DND-41 (cell line): ENCODE measurements at regions not wholly inside any gene's neighbourhood (a gene's known extent, or its start where the extent isn't known, plus 50 kb on each side); places are given as distances from the start of the nearest gene placed in this dataset.

Source experiments
- ATAC-seq: fragments of 200-7000 bp; cut with Tn5 transposase; 3 replicates; pipeline ENCODE4 v1.9.1; 2021; ENCODE audit warnings: low read depth; ENCODE audit not compliant: insufficient read depth
- DNase-seq: peaks from one replicate; pipeline ENCODE4 v3.0.0-alpha.2; 2020
- H2AFZ ChIP-seq: 2 replicates; pipeline ENCODE4 v1.6.0; 2012; ENCODE audit warnings: low read depth, low read length
- H3K27ac ChIP-seq: 2 replicates; pipeline ENCODE4 v1.5.1; 2012; ENCODE audit warnings: low read length, inconsistent platforms
- H3K27me3 ChIP-seq: fragments of 200-600 bp; sonication (generic); 2 replicates; pipeline ENCODE4 v1.6.0; 2012; ENCODE audit warnings: low read length, mild to moderate bottlenecking, inconsistent platforms; ENCODE audit not compliant: insufficient read depth, poor library complexity
- H3K36me3 ChIP-seq: 2 replicates; pipeline ENCODE4 v1.5.1; 2012; ENCODE audit warnings: low read length, inconsistent platforms; ENCODE audit not compliant: insufficient read depth
- H3K4me1 ChIP-seq: 2 replicates; pipeline ENCODE4 v1.5.1; 2012; ENCODE audit warnings: mild to moderate bottlenecking, low read length; ENCODE audit not compliant: insufficient read depth
- H3K4me2 ChIP-seq: 2 replicates; pipeline ENCODE4 v1.6.0; 2012; ENCODE audit warnings: mild to moderate bottlenecking, moderate library complexity, low read length, inconsistent platforms; ENCODE audit not compliant: insufficient read depth
- H3K4me3 ChIP-seq, 2 experiments: fragments of 200-600 bp in 1 of 2; shearing (Covaris generic) in 1 of 2; 2 replicates each; pipeline ENCODE4 v1.5.1; 2012 to 2016; ENCODE audit warnings: inconsistent platforms in 2 of 2, low read length in 2 of 2, mild to moderate bottlenecking in 2 of 2, low read depth in 1 of 2, moderate library complexity in 1 of 2
- H3K79me2 ChIP-seq: 2 replicates; pipeline ENCODE4 v1.6.0; 2012; ENCODE audit warnings: low read length, inconsistent platforms; ENCODE audit not compliant: insufficient read depth
- H3K9ac ChIP-seq: 2 replicates; pipeline ENCODE4 v1.6.0; 2012; ENCODE audit warnings: low read depth, mild to moderate bottlenecking, inconsistent platforms, low read length, moderate library complexity
- H3K9me3 ChIP-seq: 2 replicates; pipeline ENCODE4 v1.5.1; 2012; ENCODE audit warnings: low read length, moderate library complexity, mild to moderate bottlenecking, inconsistent platforms; ENCODE audit not compliant: insufficient read depth, severe bottlenecking
- H4K20me1 ChIP-seq: 2 replicates; pipeline ENCODE4 v1.6.0; 2012; ENCODE audit warnings: low read length; ENCODE audit not compliant: insufficient read depth
- EZH2 ChIP-seq: IDR thresholded peaks from 3 replicates; pipeline ENCODE4 v1.6.1; 2012; ENCODE audit warnings: borderline replicate concordance, low read depth, mild to moderate bottlenecking, moderate library complexity, low read length, inconsistent platforms; ENCODE audit not compliant: severe bottlenecking
- TF ChIP-seq, protein P1 (sequence below): IDR thresholded peaks from 2 replicates; pipeline ENCODE4 v1.5.1; 2012; ENCODE audit warnings: borderline replicate concordance, low read length, moderate library complexity, mild to moderate bottlenecking; ENCODE audit not compliant: poor library complexity, severe bottlenecking; ENCODE audit errors: extremely low read depth

DNA sequence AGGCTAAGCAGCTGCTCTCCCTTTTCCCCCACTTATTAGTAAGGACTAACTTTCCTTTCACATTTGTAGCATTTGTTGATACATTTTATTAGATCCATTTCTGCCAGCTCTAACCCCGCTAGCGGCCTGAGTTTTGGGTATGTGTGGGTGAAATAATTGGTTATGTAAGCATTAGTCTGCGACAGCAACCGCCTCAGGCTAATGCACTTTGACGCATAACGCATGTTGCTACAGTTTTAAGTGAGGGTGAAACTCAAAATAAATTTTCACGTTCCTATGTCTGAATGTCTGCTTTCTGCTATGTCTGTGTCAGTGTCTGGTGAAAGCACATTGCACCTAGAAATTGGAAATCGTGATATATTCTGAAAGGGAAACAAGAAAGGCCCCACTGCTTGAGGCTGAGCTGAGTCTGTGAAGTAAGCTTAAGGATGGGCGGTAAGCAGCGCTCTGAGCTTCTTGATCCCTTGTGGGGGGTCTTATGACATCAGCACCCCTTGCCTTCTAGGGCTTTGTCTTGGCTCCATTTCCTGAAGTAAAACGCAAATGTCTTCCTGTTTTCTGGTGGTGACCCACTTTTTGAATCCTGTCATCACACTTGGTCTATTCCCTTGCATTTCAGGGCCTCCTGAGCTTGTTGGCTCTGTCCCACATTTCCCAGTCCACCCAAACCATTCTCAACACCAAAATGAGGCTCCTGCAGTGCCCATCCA, 648.3 kb upstream of the ARGLU1 start:
- no peak overlapping the region for H3K4me3 ChIP-seq
- ATAC-seq, result no peak

DNA sequence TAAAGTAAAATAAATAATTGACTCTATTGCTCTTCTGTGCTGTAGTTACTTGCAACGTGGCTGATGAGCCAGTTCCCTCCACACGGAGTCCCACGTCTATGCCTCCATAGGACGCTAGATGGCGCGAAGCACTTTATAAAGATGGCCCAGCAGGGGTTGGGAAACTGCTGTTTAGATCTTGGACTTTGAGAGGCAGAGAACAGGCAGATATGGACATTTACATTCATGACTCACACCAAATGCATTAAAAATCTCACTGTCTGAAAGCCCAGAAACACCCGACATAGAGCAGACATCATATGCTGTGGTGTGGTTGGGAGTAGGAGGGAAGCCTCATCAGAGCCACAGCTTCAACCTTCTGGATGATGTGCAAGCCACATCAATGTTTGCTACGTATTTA, 643.1 kb upstream of the ARGLU1 start:
- no peaks in the 10 kb centered on the region for H3K9me3 ChIP-seq
- H3K27ac ChIP-seq, result no peak overlapping the region
- no peaks in the 10 kb centered on the region for H3K79me2 ChIP-seq
- no peak overlapping the region for H2AFZ ChIP-seq
- no peaks in the 10 kb centered on the region for H3K27me3 ChIP-seq
- no peak for TF ChIP-seq EZH2
- TF ChIP-seq, protein P1, sequence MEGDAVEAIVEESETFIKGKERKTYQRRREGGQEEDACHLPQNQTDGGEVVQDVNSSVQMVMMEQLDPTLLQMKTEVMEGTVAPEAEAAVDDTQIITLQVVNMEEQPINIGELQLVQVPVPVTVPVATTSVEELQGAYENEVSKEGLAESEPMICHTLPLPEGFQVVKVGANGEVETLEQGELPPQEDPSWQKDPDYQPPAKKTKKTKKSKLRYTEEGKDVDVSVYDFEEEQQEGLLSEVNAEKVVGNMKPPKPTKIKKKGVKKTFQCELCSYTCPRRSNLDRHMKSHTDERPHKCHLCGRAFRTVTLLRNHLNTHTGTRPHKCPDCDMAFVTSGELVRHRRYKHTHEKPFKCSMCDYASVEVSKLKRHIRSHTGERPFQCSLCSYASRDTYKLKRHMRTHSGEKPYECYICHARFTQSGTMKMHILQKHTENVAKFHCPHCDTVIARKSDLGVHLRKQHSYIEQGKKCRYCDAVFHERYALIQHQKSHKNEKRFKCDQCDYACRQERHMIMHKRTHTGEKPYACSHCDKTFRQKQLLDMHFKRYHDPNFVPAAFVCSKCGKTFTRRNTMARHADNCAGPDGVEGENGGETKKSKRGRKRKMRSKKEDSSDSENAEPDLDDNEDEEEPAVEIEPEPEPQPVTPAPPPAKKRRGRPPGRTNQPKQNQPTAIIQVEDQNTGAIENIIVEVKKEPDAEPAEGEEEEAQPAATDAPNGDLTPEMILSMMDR, result peak; percentile 82
- no peak overlapping the region for H3K9ac ChIP-seq
- no peak overlapping the region for H3K4me3 ChIP-seq
- no peak overlapping the region for H3K4me2 ChIP-seq
- DNase-seq (peak; percentile 54), ATAC-seq (peak; percentile 88)
- no peaks in the 10 kb centered on the region for H3K36me3 ChIP-seq
- no peaks in the 10 kb centered on the region for H3K4me1 ChIP-seq
- H4K20me1 ChIP-seq, result no peaks in the 10 kb centered on the region

More for the DNA sequence above, 648.3 kb upstream of the ARGLU1 start:
- Histone ChIP-seq H3K27me3 (no peaks in the 10 kb centered on the region), H3K9me3 (no peaks in the 10 kb centered on the region), H3K4me1 (no peaks in the 10 kb centered on the region), H3K27ac (no peak overlapping the region), H2AFZ (no peak overlapping the region), H3K36me3 (no peaks in the 10 kb centered on the region), H3K9ac (no peak overlapping the region), H4K20me1 (no peaks in the 10 kb centered on the region), H3K4me2 (no peak overlapping the region), H3K79me2 (no peaks in the 10 kb centered on the region)
- DNase-seq, result no peak
- TF ChIP-seq, protein P1, result no peak
- no peak for TF ChIP-seq EZH2

DNA sequence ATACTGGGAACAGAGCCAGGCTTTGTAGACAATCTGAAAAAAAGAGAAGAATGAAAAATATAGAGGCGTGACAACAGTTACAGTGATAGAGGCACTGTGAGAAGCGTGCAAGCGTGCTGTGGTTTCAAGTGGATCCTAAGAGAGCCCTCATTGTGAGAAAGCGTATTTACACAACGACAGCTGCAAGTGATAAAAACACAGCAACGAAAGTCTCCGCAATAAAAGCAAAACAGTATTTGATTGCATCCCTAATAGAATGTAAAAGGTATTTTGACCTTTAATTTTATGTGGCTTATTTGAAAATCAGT, 642.7 kb upstream of the ARGLU1 start:
- DNase-seq (no peak), ATAC-seq (no peak)
- Histone ChIP-seq H3K27me3 (no peaks in the 10 kb centered on the region), H3K9ac (no peak overlapping the region), H3K36me3 (no peaks in the 10 kb centered on the region), H3K27ac (no peak overlapping the region), H4K20me1 (no peaks in the 10 kb centered on the region), H3K79me2 (no peaks in the 10 kb centered on the region), H2AFZ (no peak overlapping the region), H3K4me3 (no peak overlapping the region), H3K4me1 (no peaks in the 10 kb centered on the region), H3K4me2 (no peak overlapping the region), H3K9me3 (no peaks in the 10 kb centered on the region)
- TF ChIP-seq, protein P1, result no peak
- TF ChIP-seq EZH2, result no peak
